ENCODE measurements at regions not wholly inside any gene's neighbourhood (a gene's known extent, or its start where the extent isn't known, plus 50 kb on each side); places are given as distances from the start of the nearest gene placed in this dataset.

GRCh38 chr4:93982255-93982654 lies 153.7 kb downstream of the ATOH1 start:
- H3K9me2 ChIP-seq: no peaks in the 10 kb centered on the region
- no peak for DNase-seq
- H3K27me3 ChIP-seq (ENCODE audit: insufficient read depth): no peaks in the 10 kb centered on the region
- H3K4me2 ChIP-seq: no peak overlapping the region
- no peaks in the 10 kb centered on the region for H3K9me3 ChIP-seq
- TF ChIP-seq RXRA (IDR thresholded peaks at IDR 0.05; ENCODE audit: borderline replicate concordance, low read depth) (no peak), ELF1 (IDR thresholded peaks at IDR 0.05) (no peak), USF2 (IDR thresholded peaks at IDR 0.05; ENCODE audit: borderline replicate concordance, low read depth, low read length) (no peak), SMC3 (IDR thresholded peaks at IDR 0.05; ENCODE audit: low read depth, low read length) (no peak), RAD21 (IDR thresholded peaks at IDR 0.05; ENCODE audit: low read length) (no peak), SIN3A (IDR thresholded peaks at IDR 0.05; ENCODE audit: borderline replicate concordance, low read depth, low read length) (no peak), MEF2A (IDR thresholded peaks at IDR 0.05; ENCODE audit: borderline replicate concordance, low read depth) (no peak), EP300 (IDR thresholded peaks at IDR 0.05; ENCODE audit: borderline replicate concordance in 1 of 2, low read depth in 1 of 2, low read length in 1 of 2) (no peak), CTCF (IDR thresholded peaks at IDR 0.05) (no peak), GATA2 (CRISPR knock-in tag; IDR thresholded peaks at IDR 0.05) (no peak), YY1 (IDR thresholded peaks at IDR 0.05; ENCODE audit: low read depth) (no peak), NFIC (IDR thresholded peaks at IDR 0.05; ENCODE audit: borderline replicate concordance) (no peak)
- 49% methylated on average over 1 of the region's 1 CpG for WGBS (ENCODE audit: low lambda C conversion rate)
- H3K36me3 ChIP-seq (replicated peaks in 1 of 2; ENCODE audit: control insufficient read depth in 1 of 2, insufficient read depth in 2 of 2, low read length in 1 of 2): no peaks in the 10 kb centered on the region
- H3K27ac ChIP-seq (ENCODE audit: low read depth in 2 of 2, low read length in 1 of 2): no peak overlapping the region
- no peaks in the 10 kb centered on the region for H3F3A ChIP-seq (replicated peaks; ENCODE audit: insufficient read depth)
- ChIA-PET CTCF (no interaction called here), POLR2A (no interaction called here)
- no peak overlapping the region for H3K9ac ChIP-seq
- H2AFZ ChIP-seq (ENCODE audit: low read depth): no peak overlapping the region
- H4K20me1 ChIP-seq (ENCODE audit: insufficient read depth): no peaks in the 10 kb centered on the region
- no peaks in the 10 kb centered on the region for H3K79me2 ChIP-seq (ENCODE audit: insufficient read depth)
- no peaks in the 10 kb centered on the region; a peak in 1 of 4 replicates for H3K4me1 ChIP-seq (ENCODE audit: control insufficient read depth in 1 of 2, insufficient read depth in 2 of 2, low read depth in 1 of 2, low read length in 1 of 2)
- no peak overlapping the region for H3K4me3 ChIP-seq (ENCODE audit: low read depth in 2 of 2, low read length in 1 of 2)

GRCh38 chr4:93983140-93983539 lies 154.6 kb downstream of the ATOH1 start:
- Histone ChIP-seq H3K36me3 (replicated peaks in 1 of 2; ENCODE audit: control insufficient read depth in 1 of 2, insufficient read depth in 2 of 2, low read length in 1 of 2) (no peaks in the 10 kb centered on the region), H3K9ac (no peak overlapping the region), H3K9me2 (no peaks in the 10 kb centered on the region), H3K4me3 (ENCODE audit: low read depth in 2 of 2, low read length in 1 of 2) (no peak overlapping the region), H3K27ac (ENCODE audit: low read depth in 2 of 2, low read length in 1 of 2) (no peak overlapping the region), H4K20me1 (ENCODE audit: insufficient read depth) (no peaks in the 10 kb centered on the region), H3F3A (replicated peaks; ENCODE audit: insufficient read depth) (no peaks in the 10 kb centered on the region), H3K4me1 (ENCODE audit: control insufficient read depth in 1 of 2, insufficient read depth in 2 of 2, low read depth in 1 of 2, low read length in 1 of 2) (no peaks in the 10 kb centered on the region; a peak in 1 of 4 replicates), H3K4me2 (no peak overlapping the region), H3K9me3 (no peaks in the 10 kb centered on the region), H3K79me2 (ENCODE audit: insufficient read depth) (no peaks in the 10 kb centered on the region), H2AFZ (ENCODE audit: low read depth) (no peak overlapping the region), H3K27me3 (ENCODE audit: insufficient read depth) (no peaks in the 10 kb centered on the region)
- ChIA-PET CTCF (interaction anchor here (1.5 kb wide), 1 partner anchor 23 kb away, joined by 3 read pairs; no protein-coding TSS in a partner anchor), POLR2A (no interaction called here)
- DNase-seq: no peak
- 23% methylated on average over 3 of the region's 3 CpGs for WGBS (ENCODE audit: low lambda C conversion rate)
- TF ChIP-seq PBX3 (IDR thresholded peaks at IDR 0.05) (no peak), EZH2phosphoT487 (IDR thresholded peaks at IDR 0.05; ENCODE audit: borderline replicate concordance, low read depth) (no peak), JUND (IDR thresholded peaks at IDR 0.05) (no peak), FOSL2 (IDR thresholded peaks at IDR 0.05; ENCODE audit: borderline replicate concordance, low read depth) (no peak), CHD2 (IDR thresholded peaks at IDR 0.05; ENCODE audit: low read length, partially characterized antibody) (no peak)

Data from SK-N-SH (cell line).